HG03558 (cell line): ENCODE measurements at regions not wholly inside any gene's neighbourhood (a gene's known extent, or its start where the extent isn't known, plus 50 kb on each side); places are given as distances from the start of the nearest gene placed in this dataset.

ENCODE experiments used
- ATAC-seq: cut with Tn5 transposase; IDR thresholded peaks from one replicate; pipeline ENCODE4 v1.9.1; 2021; ENCODE audit warnings: moderate number of reproducible peaks; ENCODE audit not compliant: unreplicated experiment; ENCODE audit errors: extremely low read depth

- ATAC-seq = peak; percentile 94
Observed at GRCh38 chr10:110395350-110396283, 90.9 kb upstream of the SMNDC1 start.

GRCh38 chr10:110396284-110396651, 91.5 kb upstream of the SMNDC1 start:
- ATAC-seq = no peak

- no peak for ATAC-seq
Observed at GRCh38 chr10:110397856-110398255, 93.1 kb upstream of the SMNDC1 start.

- ATAC-seq = no peak
Observed at GRCh38 chr10:110398419-110399105, 93.8 kb upstream of the SMNDC1 start.

- no peak for ATAC-seq
Observed at GRCh38 chr10:110399106-110399964, 94.6 kb upstream of the SMNDC1 start.

GRCh38 chr10:110399965-110400933, 95.5 kb upstream of the SMNDC1 start:
- ATAC-seq = no peak

- no peak for ATAC-seq
Observed at GRCh38 chr10:110401401-110402076, 96.2 kb upstream of the DUSP5 start.

- no peak for ATAC-seq
Observed at GRCh38 chr10:110402077-110402416, 95.7 kb upstream of the DUSP5 start.

- no peak for ATAC-seq
Observed at GRCh38 chr10:110403593-110403992, 94.1 kb upstream of the DUSP5 start.

- ATAC-seq = no peak
Observed at GRCh38 chr10:110404413-110404812, 93.3 kb upstream of the DUSP5 start.

GRCh38 chr10:110404825-110405224, 92.9 kb upstream of the DUSP5 start:
- no peak for ATAC-seq

GRCh38 chr10:110405380-110405779, 92.3 kb upstream of the DUSP5 start:
- no peak for ATAC-seq

GRCh38 chr10:110407301-110408170, 90.2 kb upstream of the DUSP5 start:
- ATAC-seq = no peak

GRCh38 chr10:110408203-110408871, 89.4 kb upstream of the DUSP5 start:
- no peak for ATAC-seq

- no peak for ATAC-seq
Observed at GRCh38 chr10:110408943-110409342, 88.8 kb upstream of the DUSP5 start.

- ATAC-seq = no peak
Observed at GRCh38 chr10:110409488-110409887, 88.2 kb upstream of the DUSP5 start.

- peak; percentile 17 for ATAC-seq
Observed at GRCh38 chr10:110409926-110410325, 87.8 kb upstream of the DUSP5 start.
